ENCODE measurements at regions not wholly inside any gene's neighbourhood (a gene's known extent, or its start where the extent isn't known, plus 50 kb on each side); places are given as distances from the start of the nearest gene placed in this dataset.

GRCh38 chr12:77151030-77151429 lies 85.7 kb upstream of the E2F7 start:
- WGBS, 2 experiments (ENCODE audit: extremely low coverage in 2 of 2, insufficient read length in 1 of 2), result no CpG with 5 or more reads among the region's 4 CpGs
- intact Hi-C loops (cut with micrococcal nuclease), result loop anchor here (5.0 kb wide), 1 partner anchor 171 kb away; no protein-coding TSS in a partner anchor
- Histone ChIP-seq H3K4me1 (ENCODE audit: control insufficient read depth, insufficient read depth, low read length) (no peaks in the 10 kb centered on the region), H3K4me3 (ENCODE audit: insufficient read depth, low read depth, low read length) (no peak overlapping the region), H2BK15ac (ENCODE audit: low read depth, low read length) (no peak overlapping the region), H3K36me3 (ENCODE audit: control insufficient read depth, insufficient read depth, low read length) (no peaks in the 10 kb centered on the region), H3K9me1 (ENCODE audit: insufficient read depth, low read length) (no peaks in the 10 kb centered on the region), H3K56ac (ENCODE audit: extremely low read depth, insufficient read depth, low read length) (no peak overlapping the region), H2BK5ac (ENCODE audit: low read depth, low read length, poor library complexity, severe bottlenecking) (no peak overlapping the region), H3K27ac (ENCODE audit: insufficient read depth, low read length) (no peak overlapping the region), H4K91ac (ENCODE audit: insufficient read depth, low read depth, low read length) (no peak overlapping the region), H4K5ac (ENCODE audit: low read depth, low read length) (no peak overlapping the region), H2AK9ac (replicated peaks; ENCODE audit: low read depth, low read length, poor library complexity) (no peak overlapping the region), H2BK20ac (ENCODE audit: low read depth, low read length) (no peak overlapping the region), H4K20me1 (ENCODE audit: insufficient read depth, low read length) (no peaks in the 10 kb centered on the region), H3K4me2 (ENCODE audit: low read depth, low read length) (no peak overlapping the region), H3K27me3 (ENCODE audit: control insufficient read depth, insufficient read depth, low read length) (no peaks in the 10 kb centered on the region), H3K9ac (ENCODE audit: low read depth, low read length) (no peak overlapping the region), H2BK120ac (ENCODE audit: low read depth, low read length) (no peak overlapping the region), H3K4ac (ENCODE audit: low read depth, low read length) (no peak overlapping the region), H3K79me1 (ENCODE audit: low read depth in 1 of 2, low read length in 2 of 2) (no peaks in the 10 kb centered on the region), H2AFZ (replicated peaks; ENCODE audit: low read length, poor library complexity) (no peak overlapping the region), H3K9me3 (ENCODE audit: control insufficient read depth, insufficient read depth, low read length) (no peaks in the 10 kb centered on the region), H3K14ac (replicated peaks; ENCODE audit: low read depth, low read length) (no peak overlapping the region), H2AK5ac (ENCODE audit: low read depth, low read length) (no peak overlapping the region), H3K18ac (ENCODE audit: low read depth, low read length) (no peak overlapping the region), H4K8ac (ENCODE audit: low read depth in 2 of 2, low read length in 2 of 2) (no peak overlapping the region), H3K23ac (ENCODE audit: low read depth, low read length) (no peak overlapping the region)
- TF ChIP-seq FOS (IDR thresholded peaks at IDR 0.05; ENCODE audit: low read depth, low read length), result no peak
- TF ChIP-seq, protein P1, sequence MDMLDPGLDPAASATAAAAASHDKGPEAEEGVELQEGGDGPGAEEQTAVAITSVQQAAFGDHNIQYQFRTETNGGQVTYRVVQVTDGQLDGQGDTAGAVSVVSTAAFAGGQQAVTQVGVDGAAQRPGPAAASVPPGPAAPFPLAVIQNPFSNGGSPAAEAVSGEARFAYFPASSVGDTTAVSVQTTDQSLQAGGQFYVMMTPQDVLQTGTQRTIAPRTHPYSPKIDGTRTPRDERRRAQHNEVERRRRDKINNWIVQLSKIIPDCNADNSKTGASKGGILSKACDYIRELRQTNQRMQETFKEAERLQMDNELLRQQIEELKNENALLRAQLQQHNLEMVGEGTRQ (IDR thresholded peaks at IDR 0.05; ENCODE audit: low read depth, low read length), result no peak
- in situ Hi-C loops (cut with MboI; ENCODE audit: low sequenced_read_pairs), result loop anchor here (5.0 kb wide), 1 partner anchor 531 kb away; no protein-coding TSS in a partner anchor
- CTCF ChIA-PET, result no interaction called here
- DNase-seq (no peak), ATAC-seq (ENCODE audit: low read depth) (no peak)
- BruUV-seq (replicated peaks), result no TSS peak
- POLR2A ChIA-PET (ENCODE audit: unreplicated experiment), result no interaction called here
- dilution Hi-C loops (cut with HindIII; ENCODE audit: low sequenced_read_pairs, unreplicated experiment), result loop anchor here (25.0 kb wide), 1 partner anchor 536 kb away; no protein-coding TSS in a partner anchor

Data from IMR-90 (cell line).